Activated CD8-positive, alpha-beta memory T cell treated with anti-CD3 and anti-CD28 coated beads, Interleukin-2, amount 10 ng/mL, durations not matched to agents 7 days and 5 days (primary cell): ENCODE measurements at regions not wholly inside any gene's neighbourhood (a gene's known extent, or its start where the extent isn't known, plus 50 kb on each side); places are given as distances from the start of the nearest gene placed in this dataset.
"Not testable (repeated sequence)": the region's sequence is repeated elsewhere in the genome, so short reads cannot be mapped to it uniquely, and the experiment has no call there.

ENCODE experiments used
- ATAC-seq: fragments of 150-1000 bp; cut with Tn5 transposase; one replicate; pipeline ENCODE4 v1.10.0; 2021; ENCODE audit warnings: moderate library complexity
- CTCF ChIA-PET: fragments of 350-600 bp; sonication (Branson Sonifier 250); formaldehyde crosslinking; loops from one replicate; lab custom pipeline; 2021; ENCODE audit warnings: antibody characterized with exemption; lab: Charles Lee
- DNase-seq: peaks from one replicate; pipeline ENCODE4 v3.0.0-alpha.2; 2020
- H3K27ac Mint-ChIP-seq: one replicate; pipeline ENCODE4 v1.8.0; 2021; ENCODE audit warnings: mild to moderate bottlenecking, mixed read lengths
- H3K27me3 Mint-ChIP-seq: one replicate; pipeline ENCODE4 v1.8.0; 2021; ENCODE audit warnings: mixed read lengths
- H3K36me3 Mint-ChIP-seq: one replicate; pipeline ENCODE4 v1.8.0; 2021; ENCODE audit warnings: mild to moderate bottlenecking, mixed read lengths
- H3K4me1 Mint-ChIP-seq: one replicate; pipeline ENCODE4 v1.8.0; 2021; ENCODE audit warnings: mixed read lengths
- H3K4me3 Mint-ChIP-seq: one replicate; pipeline ENCODE4 v1.8.0; 2021; ENCODE audit warnings: mild to moderate bottlenecking, moderate library complexity, mixed read lengths
- H3K9me3 Mint-ChIP-seq: one replicate; pipeline ENCODE4 v1.8.0; 2022; ENCODE audit warnings: low read depth, mixed read lengths

DNA sequence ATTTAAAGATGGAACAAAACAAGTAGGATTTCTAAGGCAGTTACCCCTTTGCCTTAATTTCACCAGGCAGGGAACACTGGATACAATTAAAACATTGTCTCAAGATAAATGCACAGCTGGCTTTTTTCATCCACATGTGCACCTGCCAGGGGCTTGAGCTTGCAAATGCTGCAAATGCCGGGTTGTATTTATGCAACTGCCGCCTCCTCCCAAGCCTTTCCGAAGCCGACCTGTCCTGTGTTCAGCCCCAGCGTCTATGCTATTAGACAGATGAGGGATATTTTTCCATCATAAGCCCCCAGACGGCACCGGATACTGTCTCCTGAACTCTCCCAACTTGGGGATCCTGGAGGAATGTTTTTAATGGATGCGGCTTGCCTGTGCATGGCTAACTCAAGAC lies 251.6 kb downstream of the CRLF2 start:
- no peak overlapping the region for H3K4me3 Mint-ChIP-seq
- CTCF ChIA-PET, result no interaction called here
- no peak for ATAC-seq
- H3K4me1 Mint-ChIP-seq, result no peaks in the 10 kb centered on the region
- H3K27me3 Mint-ChIP-seq, result no peaks in the 10 kb centered on the region
- H3K9me3 Mint-ChIP-seq, result peaks cover 4% of the 10 kb centered on the region
- no peak for DNase-seq
- no peak overlapping the region for H3K27ac Mint-ChIP-seq
- no peaks in the 10 kb centered on the region for H3K36me3 Mint-ChIP-seq

DNA sequence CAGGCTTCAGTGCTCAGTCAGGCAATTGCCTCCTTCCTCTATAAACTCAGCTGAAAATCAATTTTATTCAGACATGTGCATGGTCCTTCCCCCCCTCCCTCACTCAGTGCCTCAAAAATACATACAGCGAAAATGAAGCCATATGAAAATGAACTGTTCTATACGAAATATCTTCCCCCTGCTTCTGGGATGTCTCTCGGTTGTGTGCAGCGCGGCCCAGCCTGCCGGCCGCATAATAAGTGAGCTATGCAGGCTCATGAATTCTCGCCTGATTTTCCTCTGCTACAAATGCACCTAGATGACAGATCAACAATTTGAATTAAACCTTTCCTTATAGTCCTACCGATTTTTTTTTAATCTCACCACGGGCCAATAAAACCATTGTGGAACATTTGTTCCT lies 252.9 kb downstream of the CRLF2 start:
- no peaks in the 10 kb centered on the region for H3K4me1 Mint-ChIP-seq
- CTCF ChIA-PET, result no interaction called here
- H3K9me3 Mint-ChIP-seq, result peaks cover 4% of the 10 kb centered on the region
- no peaks in the 10 kb centered on the region for H3K36me3 Mint-ChIP-seq
- no peak overlapping the region for H3K4me3 Mint-ChIP-seq
- ATAC-seq (no peak), DNase-seq (no peak)
- no peak overlapping the region for H3K27ac Mint-ChIP-seq
- H3K27me3 Mint-ChIP-seq, result no peaks in the 10 kb centered on the region

DNA sequence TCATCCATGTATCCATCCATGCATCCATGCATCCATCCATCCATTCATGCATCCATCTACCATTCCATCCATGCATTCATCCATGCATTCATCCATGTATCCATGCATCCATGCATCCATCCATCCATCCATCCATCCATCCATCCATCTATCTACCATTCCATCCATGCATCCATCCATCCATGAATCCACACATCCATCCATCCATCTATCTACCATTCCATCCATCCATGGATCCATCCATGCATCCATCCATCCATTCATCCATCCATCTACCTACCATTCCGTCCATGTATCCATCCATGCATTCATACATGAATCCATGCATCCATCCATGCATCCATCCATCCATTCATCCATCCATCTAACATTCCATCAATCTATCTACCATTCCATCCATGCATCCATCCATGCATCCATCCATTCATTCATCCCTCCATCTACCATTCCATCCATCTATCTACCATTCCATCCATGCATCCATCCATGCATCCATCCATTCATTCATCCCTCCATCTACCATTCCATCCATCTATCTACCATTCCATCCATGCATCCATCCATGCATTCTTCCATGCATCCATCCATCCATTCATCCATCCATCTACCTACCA lies 257.2 kb downstream of the CRLF2 start:
- DNase-seq, H3K27ac Mint-ChIP-seq, ATAC-seq, H3K27me3 Mint-ChIP-seq, H3K4me1 Mint-ChIP-seq, H3K36me3 Mint-ChIP-seq, H3K9me3 Mint-ChIP-seq, H3K4me3 Mint-ChIP-seq, CTCF ChIA-PET: not testable (repeated sequence)

DNA sequence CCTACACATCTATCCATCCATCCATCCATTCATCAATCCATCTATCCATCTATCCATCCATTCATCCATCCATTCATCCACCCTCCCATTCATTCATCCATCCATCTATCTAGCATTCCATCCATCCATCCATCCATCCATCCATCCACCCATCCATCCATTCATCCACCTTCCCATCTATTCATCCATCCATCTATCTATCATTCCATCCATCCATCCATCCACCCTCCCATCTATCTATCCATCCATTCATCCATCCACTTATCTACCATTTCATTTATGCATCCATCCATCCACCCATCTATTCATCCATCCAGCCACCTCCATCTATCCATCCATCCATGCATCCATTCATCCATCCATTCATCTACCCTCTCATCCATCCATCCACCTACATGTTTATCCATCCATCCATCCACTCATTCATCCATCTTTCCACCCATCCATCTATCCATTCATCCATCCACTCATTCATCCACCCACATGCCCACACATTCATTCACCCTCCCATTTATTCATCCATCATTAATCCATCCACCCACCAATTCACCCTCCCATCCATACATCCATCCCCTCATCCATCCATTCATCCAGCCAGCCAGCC lies 258.5 kb downstream of the CRLF2 start:
- CTCF ChIA-PET, result no interaction called here
- H3K27me3 Mint-ChIP-seq, result no peaks in the 10 kb centered on the region
- H3K36me3 Mint-ChIP-seq, result no peaks in the 10 kb centered on the region
- H3K9me3 Mint-ChIP-seq, result peaks cover 7% of the 10 kb centered on the region
- no peak overlapping the region for H3K4me3 Mint-ChIP-seq
- ATAC-seq (no peak), DNase-seq (no peak)
- no peaks in the 10 kb centered on the region for H3K4me1 Mint-ChIP-seq
- H3K27ac Mint-ChIP-seq, result no peak overlapping the region

DNA sequence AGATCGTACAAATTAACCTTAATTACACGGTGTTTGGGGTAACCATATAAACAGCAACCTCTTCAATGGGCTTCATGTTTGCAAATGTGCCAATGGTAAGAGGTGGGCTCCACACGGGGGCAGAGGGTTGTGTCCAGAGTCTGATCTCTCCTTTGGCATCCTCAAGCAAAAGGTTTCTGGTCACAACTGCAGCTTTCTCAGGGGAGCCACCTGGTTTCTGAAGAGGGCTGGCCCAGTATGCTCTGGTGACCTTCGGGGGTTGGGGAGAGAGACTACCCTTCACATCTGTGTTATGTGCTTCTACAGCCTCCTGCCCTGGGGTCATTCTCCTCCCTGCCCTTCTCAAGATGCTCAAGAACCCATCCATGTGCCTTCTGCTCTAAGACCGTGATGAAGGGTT lies 259.6 kb downstream of the CRLF2 start:
- H3K36me3 Mint-ChIP-seq, result no peaks in the 10 kb centered on the region
- CTCF ChIA-PET, result no interaction called here
- DNase-seq, result no peak
- no peak overlapping the region for H3K4me3 Mint-ChIP-seq
- H3K27me3 Mint-ChIP-seq, result no peaks in the 10 kb centered on the region
- peaks cover 7% of the 10 kb centered on the region for H3K9me3 Mint-ChIP-seq
- ATAC-seq, result no peak
- H3K4me1 Mint-ChIP-seq, result no peaks in the 10 kb centered on the region
- H3K27ac Mint-ChIP-seq, result no peak overlapping the region

DNA sequence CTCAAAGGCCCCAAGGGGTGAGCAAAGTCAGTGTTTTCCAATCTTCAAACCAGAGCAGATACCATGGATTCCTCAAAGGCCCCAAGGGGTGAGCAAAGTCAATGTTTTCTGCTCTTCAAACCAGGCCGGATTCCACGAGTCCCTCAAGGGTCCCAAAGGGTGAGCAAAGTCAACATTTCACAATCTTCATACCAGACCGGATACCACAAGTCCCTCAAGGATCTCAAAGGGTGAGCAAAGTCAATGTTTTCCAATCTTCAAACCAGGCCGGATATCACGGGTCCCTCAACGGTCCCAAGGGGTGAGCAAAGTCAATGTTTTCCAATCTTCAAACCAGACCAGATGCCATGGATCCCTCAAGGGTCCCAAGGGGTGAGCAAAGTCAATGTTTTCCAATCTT lies 265.2 kb downstream of the CRLF2 start:
- ATAC-seq, CTCF ChIA-PET: not testable (repeated sequence)

DNA sequence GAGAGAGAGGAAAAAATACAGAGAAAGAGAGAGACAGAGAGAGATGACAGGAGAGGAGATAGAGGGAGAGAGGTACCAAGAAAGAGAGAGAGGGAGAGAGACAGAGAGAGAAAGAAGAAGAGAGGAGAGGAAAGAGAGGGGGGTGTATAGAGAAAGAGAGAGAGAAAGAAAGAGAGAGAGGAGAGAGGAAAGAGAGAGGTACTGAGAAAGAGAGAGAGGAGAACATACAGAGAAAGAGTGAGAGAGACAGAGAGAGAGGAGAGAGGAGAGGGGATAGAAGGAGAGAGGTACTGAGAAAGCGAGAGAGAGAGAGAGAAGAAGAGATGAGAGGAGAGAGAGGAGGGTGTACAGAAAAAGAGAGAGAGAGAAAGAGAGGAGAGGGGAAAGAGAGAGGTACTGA lies 269.4 kb downstream of the CRLF2 start:
- H3K4me1 Mint-ChIP-seq, result no peaks in the 10 kb centered on the region
- no peaks in the 10 kb centered on the region for H3K36me3 Mint-ChIP-seq
- peaks cover 20% of the 10 kb centered on the region for H3K9me3 Mint-ChIP-seq
- DNase-seq (no peak), ATAC-seq (no peak)
- no peak overlapping the region for H3K27ac Mint-ChIP-seq
- H3K27me3 Mint-ChIP-seq, result no peaks in the 10 kb centered on the region
- CTCF ChIA-PET, result no interaction called here
- H3K4me3 Mint-ChIP-seq, result no peak overlapping the region

More for the DNA sequence above, 265.2 kb downstream of the CRLF2 start:
- not testable (repeated sequence) for DNase-seq, H3K36me3 Mint-ChIP-seq, H3K4me3 Mint-ChIP-seq, H3K27ac Mint-ChIP-seq, H3K4me1 Mint-ChIP-seq, H3K27me3 Mint-ChIP-seq
- peaks cover 12% of the 10 kb centered on the region for H3K9me3 Mint-ChIP-seq

DNA sequence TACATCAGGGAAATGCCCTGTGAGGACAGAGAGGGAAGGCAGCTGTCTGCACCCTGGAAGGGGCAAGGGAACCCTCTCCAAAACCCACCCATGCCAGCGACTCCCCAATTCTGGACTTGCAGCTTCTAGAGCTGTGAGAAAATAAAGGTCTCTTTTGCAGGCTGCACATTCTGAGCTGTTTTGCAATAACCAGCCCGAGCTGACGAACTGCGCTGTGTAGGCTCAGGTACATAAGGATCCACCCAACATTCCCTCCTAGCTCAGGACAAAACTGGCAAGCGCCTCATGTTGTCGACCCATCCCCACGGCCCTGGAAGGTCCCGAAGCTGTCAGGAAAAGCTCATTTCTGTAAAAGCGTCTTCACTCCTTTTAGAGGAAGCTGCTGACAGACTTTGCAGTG lies 271.8 kb downstream of the CRLF2 start:
- Mint-ChIP-seq H3K9me3 (peaks cover 17% of the 10 kb centered on the region), H3K36me3 (no peaks in the 10 kb centered on the region), H3K4me1 (no peaks in the 10 kb centered on the region), H3K27me3 (no peaks in the 10 kb centered on the region), H3K27ac (no peak overlapping the region), H3K4me3 (no peak overlapping the region)
- ATAC-seq (no peak), DNase-seq (no peak)
- CTCF ChIA-PET, result no interaction called here

DNA sequence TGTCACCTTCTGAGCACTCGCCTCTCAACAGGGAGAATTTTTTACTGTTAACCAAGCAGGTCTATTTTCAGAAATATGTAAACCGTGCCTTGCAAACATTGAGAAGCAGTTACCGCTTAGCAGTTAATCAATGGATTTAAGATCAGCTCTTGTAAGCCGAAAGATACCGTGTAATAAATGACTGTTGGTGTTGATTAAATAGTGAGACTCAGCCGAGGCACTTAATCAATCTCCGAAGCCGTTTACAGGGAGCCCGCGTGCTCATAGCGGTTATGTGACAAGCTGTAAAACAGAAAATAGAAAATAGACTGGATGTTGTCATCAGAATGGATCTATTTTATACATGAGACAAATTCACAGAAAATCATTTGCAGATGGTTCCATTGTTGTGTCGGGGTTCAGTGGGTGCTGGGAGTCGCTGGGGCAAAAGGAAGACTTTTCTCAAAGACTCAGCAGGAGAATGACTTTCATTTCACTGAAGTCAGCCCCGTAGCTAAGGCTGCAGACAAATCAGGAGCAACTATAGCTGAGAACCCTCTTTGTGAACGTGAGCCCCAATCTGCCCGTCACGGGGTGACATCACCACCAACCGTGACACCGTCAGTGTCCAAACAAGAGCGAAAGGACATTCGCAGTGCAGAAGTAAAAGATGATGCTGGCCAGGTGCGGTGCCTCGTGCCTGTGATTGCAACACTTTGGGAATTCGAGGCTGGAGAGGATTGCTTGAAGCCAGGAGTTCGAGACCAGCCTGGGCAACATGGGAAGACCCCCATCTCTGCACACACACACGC lies 275.3 kb downstream of the CRLF2 start:
- H3K4me1 Mint-ChIP-seq, result no peaks in the 10 kb centered on the region
- H3K9me3 Mint-ChIP-seq, result peaks cover 15% of the 10 kb centered on the region
- no peaks in the 10 kb centered on the region for H3K27me3 Mint-ChIP-seq
- CTCF ChIA-PET, result no interaction called here
- no peak for ATAC-seq
- no peak overlapping the region for H3K27ac Mint-ChIP-seq
- DNase-seq, result no peak
- H3K36me3 Mint-ChIP-seq, result no peaks in the 10 kb centered on the region
- no peak overlapping the region for H3K4me3 Mint-ChIP-seq

DNA sequence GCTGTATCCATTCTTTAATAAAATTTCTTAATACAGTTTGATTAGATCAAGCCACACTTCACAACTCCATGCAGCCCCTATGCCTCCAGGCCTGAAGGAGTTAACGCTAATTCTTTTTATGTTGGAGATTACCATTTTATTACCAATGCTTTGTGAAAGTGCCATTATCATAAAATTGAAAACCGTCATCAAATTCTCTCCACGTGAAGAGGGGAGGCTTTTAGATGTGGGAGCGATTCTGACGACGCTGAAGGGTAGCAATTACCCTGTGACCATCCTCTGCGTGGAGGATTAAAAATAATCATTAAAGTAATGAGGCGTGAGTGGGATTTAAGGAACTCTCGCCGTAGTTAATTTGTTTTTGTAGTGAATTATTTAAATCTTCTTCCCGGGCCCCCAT lies 278.8 kb downstream of the CRLF2 start:
- Mint-ChIP-seq H3K36me3 (no peaks in the 10 kb centered on the region), H3K27me3 (no peaks in the 10 kb centered on the region), H3K4me3 (no peak overlapping the region), H3K4me1 (no peaks in the 10 kb centered on the region), H3K27ac (no peak overlapping the region), H3K9me3 (peaks cover 5% of the 10 kb centered on the region)
- ATAC-seq (no peak), DNase-seq (no peak)
- CTCF ChIA-PET, result no interaction called here

DNA sequence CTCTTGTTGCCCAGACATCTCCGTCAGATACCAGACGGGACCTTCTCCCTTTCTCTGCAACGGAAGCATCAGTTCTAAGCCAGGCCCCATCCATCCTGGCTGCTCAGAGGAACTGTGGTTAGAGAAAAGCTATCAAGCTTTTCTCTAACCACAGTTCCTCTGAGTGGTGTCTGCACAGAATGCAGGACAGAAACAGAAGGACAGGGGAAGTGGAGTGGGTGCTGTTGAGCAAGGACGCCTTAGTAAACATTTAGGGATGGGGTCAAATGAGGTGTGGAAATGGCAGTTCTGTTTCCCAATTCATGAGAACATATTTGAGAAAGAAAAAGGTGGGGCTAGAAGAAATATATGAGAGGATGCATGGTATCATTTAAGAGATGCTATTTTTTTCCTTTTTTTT lies 283.8 kb downstream of the CRLF2 start:
- no peak for ATAC-seq
- CTCF ChIA-PET, result no interaction called here
- no peaks in the 10 kb centered on the region for H3K4me1 Mint-ChIP-seq
- H3K27me3 Mint-ChIP-seq, result no peaks in the 10 kb centered on the region
- H3K4me3 Mint-ChIP-seq, result no peak overlapping the region
- no peak overlapping the region for H3K27ac Mint-ChIP-seq
- H3K36me3 Mint-ChIP-seq, result no peaks in the 10 kb centered on the region
- peak; percentile 3 for DNase-seq
- H3K9me3 Mint-ChIP-seq, result peaks cover 5% of the 10 kb centered on the region

DNA sequence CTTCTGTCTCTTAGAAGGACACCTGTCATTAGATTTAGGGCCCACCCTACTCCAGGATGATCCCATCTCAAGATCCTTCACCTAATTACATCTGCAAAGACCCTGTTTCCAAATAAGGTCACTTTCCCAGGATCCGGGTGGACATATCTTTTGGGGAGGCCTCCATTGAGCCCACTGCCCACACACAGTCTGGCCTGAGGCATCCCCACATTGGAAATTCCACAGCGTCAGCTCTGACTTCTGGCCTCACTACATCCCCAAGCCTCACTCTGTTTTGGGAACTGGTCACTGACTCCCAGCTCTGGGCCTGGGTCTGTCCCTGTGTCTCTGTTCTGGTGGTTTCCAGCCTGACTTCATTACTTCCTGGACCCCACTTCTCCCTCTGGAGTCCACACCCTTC lies 285.5 kb downstream of the CRLF2 start:
- H3K4me3 Mint-ChIP-seq, result no peak overlapping the region
- H3K27me3 Mint-ChIP-seq, result no peaks in the 10 kb centered on the region
- DNase-seq, result peak; percentile 26
- no peak for ATAC-seq
- CTCF ChIA-PET, result no interaction called here
- no peaks in the 10 kb centered on the region for H3K4me1 Mint-ChIP-seq
- peaks cover 5% of the 10 kb centered on the region for H3K9me3 Mint-ChIP-seq
- no peak overlapping the region for H3K27ac Mint-ChIP-seq
- H3K36me3 Mint-ChIP-seq, result no peaks in the 10 kb centered on the region

DNA sequence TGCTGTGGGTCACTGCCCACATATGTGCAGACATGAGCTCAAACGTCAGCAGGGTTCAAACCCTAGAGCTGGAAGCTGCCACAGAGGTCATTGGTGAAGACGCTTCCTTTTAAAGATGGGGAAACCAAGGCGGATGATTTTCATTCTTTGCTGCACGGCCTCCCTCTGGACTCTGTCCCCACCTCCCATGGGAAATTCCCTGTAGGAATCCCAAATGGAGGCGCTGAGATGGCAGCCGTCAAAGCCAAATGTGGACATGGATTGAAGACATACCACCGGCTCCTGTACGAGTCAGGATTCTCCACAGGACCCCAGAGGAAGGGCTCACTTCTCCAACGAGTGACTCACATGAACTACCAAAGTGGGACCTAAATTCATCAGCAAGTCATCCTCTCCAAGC lies 286.4 kb downstream of the CRLF2 start:
- Mint-ChIP-seq H3K9me3 (peaks cover 5% of the 10 kb centered on the region), H3K4me1 (no peaks in the 10 kb centered on the region), H3K4me3 (no peak overlapping the region), H3K36me3 (no peaks in the 10 kb centered on the region), H3K27ac (no peak overlapping the region), H3K27me3 (no peaks in the 10 kb centered on the region)
- DNase-seq (peak; percentile 28), ATAC-seq (no peak)
- CTCF ChIA-PET, result no interaction called here

DNA sequence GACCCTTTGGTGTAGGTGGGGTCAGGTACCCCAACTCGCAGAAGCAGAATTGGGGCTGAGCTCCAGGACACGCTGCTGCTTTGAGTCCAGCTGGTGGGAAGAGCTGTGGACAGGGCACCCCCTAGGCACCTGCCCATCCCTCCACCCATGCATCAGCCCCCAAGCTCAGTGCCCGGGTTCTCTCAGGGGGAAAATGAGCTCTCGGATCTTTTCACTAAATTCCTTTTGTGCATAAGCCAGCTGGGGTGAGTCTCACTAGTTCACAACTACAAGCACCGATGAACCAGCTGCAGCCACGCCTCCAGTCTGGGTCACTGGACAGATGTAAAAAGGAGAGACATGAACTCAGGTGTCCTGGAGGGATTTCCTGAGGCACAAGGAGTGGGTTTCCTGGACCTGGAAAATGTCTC lies 286.8 kb downstream of the CRLF2 start:
- no peak for ATAC-seq
- no peak for DNase-seq
- CTCF ChIA-PET, result no interaction called here
- Mint-ChIP-seq H3K4me3 (no peak overlapping the region), H3K27me3 (no peaks in the 10 kb centered on the region), H3K27ac (no peak overlapping the region), H3K4me1 (no peaks in the 10 kb centered on the region), H3K36me3 (no peaks in the 10 kb centered on the region), H3K9me3 (peaks cover 5% of the 10 kb centered on the region)
